Large intestine (tissue), 3 donors: ENCODE measurements at regions not wholly inside any gene's neighbourhood (a gene's known extent, or its start where the extent isn't known, plus 50 kb on each side); places are given as distances from the start of the nearest gene placed in this dataset.
A peak's percentile ranks its signal among the peaks of the same experiment; 100 is the strongest.

Experiments
- DNase-seq, 2 donors: peaks; one replicate each; pipeline versions ENCODE4 v3.0.0 to v3.0.0-alpha.2; 2013
- H3K27ac ChIP-seq: one replicate; pipeline ENCODE4 v1.5.1; 2013; ENCODE audit warnings: low read length
- H3K27me3 ChIP-seq: 2 replicates; pipeline ENCODE4 v1.6.1; 2013; ENCODE audit warnings: low read length; ENCODE audit not compliant: control insufficient read depth, insufficient read depth
- H3K36me3 ChIP-seq: 2 replicates; pipeline ENCODE4 v1.6.1; 2013; ENCODE audit warnings: low read length; ENCODE audit not compliant: control insufficient read depth, insufficient read depth
- H3K4me1 ChIP-seq: one replicate; pipeline ENCODE4 v1.6.1; 2013; ENCODE audit warnings: low read length; ENCODE audit not compliant: control insufficient read depth, insufficient read depth
- H3K4me3 ChIP-seq: one replicate; pipeline ENCODE4 v1.5.1; 2013; ENCODE audit warnings: low read length
- H3K9me3 ChIP-seq: one replicate; pipeline ENCODE4 v1.6.1; 2013; ENCODE audit warnings: mild to moderate bottlenecking, low read depth, low read length, moderate library complexity; ENCODE audit not compliant: control insufficient read depth
- WGBS: methylation state at CpG from one replicate; pipeline ENCODE4 v1.1.5; 2013; ENCODE audit warnings: low lambda C conversion rate; ENCODE audit not compliant: insufficient coverage; 5-methylcytosine and 5-hydroxymethylcytosine counted together

DNA sequence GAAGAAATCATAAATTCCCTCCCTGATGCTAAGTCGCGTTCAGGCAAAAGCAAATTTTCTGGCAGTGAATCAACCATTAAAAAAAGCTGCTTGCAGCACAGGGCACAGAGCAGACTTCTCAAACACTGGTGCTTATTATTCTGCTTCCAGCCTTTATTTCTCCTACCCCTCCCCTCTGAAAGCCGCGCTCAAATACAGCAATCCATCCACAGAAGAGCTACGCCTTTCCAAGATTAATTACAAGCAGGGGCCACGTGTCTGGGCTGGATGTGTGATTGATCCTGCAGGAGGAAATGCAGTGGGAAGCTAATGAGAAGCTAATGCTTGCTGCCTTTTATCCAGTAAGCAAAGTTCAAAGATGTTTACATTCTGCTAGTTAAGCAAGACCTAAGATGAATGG lies 134.9 kb upstream of the TOPAZ1 start:
- no peaks in the 10 kb centered on the region for H3K9me3 ChIP-seq
- DNase-seq = peak; percentile 61 to 80
- H3K4me1 ChIP-seq = peaks cover 11% of the 10 kb centered on the region
- no peak overlapping the region for H3K27ac ChIP-seq
- no peaks in the 10 kb centered on the region for H3K36me3 ChIP-seq
- 0% methylated on average over 1 of the region's 6 CpGs for WGBS
- H3K4me3 ChIP-seq = no peak overlapping the region
- H3K27me3 ChIP-seq = no peaks in the 10 kb centered on the region

GRCh38 chr3:44108481-44108880 lies 133.2 kb upstream of the TOPAZ1 start:
- DNase-seq = no peak
- no CpG with 5 or more reads among the region's 3 CpGs for WGBS
- Histone ChIP-seq H3K9me3 (no peaks in the 10 kb centered on the region), H3K4me3 (no peak overlapping the region), H3K27me3 (no peaks in the 10 kb centered on the region), H3K27ac (no peak overlapping the region), H3K4me1 (peaks cover 11% of the 10 kb centered on the region), H3K36me3 (no peaks in the 10 kb centered on the region)

GRCh38 chr3:44109771-44110361 lies 131.8 kb upstream of the TOPAZ1 start:
- peaks cover 7% of the 10 kb centered on the region for H3K4me1 ChIP-seq

DNA sequence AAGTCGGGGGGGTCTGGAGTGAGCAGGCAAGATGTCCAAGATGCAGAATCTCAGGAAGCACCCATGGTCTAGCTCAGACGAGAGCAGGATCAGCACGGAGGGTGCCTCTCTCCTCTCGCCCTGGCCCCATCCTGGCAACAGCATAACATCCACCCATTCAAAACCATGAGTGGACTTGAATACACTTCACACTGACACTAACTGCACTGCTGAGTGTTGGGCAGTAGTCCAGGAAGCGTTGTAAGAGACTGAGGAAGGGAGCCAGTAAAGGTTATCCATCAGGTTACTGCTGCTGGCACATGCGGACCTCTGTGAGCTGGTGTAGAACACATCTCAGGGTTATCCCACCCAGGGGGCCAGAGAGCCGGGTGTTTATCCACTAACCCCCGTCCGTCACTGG lies 131.0 kb upstream of the TOPAZ1 start:
- no peak overlapping the region for H3K27ac ChIP-seq
- H3K4me1 ChIP-seq = peaks cover 7% of the 10 kb centered on the region
- no CpG with 5 or more reads among the region's 9 CpGs for WGBS
- H3K9me3 ChIP-seq = peaks cover 2% of the 10 kb centered on the region
- DNase-seq = no peak
- H3K4me3 ChIP-seq = no peak overlapping the region
- H3K36me3 ChIP-seq = no peaks in the 10 kb centered on the region
- H3K27me3 ChIP-seq = no peaks in the 10 kb centered on the region

More at GRCh38 chr3:44109771-44110361, 131.8 kb upstream of the TOPAZ1 start:
- peaks cover 2% of the 10 kb centered on the region for H3K9me3 ChIP-seq
- H3K27ac ChIP-seq = no peak overlapping the region
- DNase-seq = no peak
- no peaks in the 10 kb centered on the region for H3K36me3 ChIP-seq
- no peak overlapping the region for H3K4me3 ChIP-seq
- no CpG with 5 or more reads among the region's 7 CpGs for WGBS
- no peaks in the 10 kb centered on the region for H3K27me3 ChIP-seq

DNA sequence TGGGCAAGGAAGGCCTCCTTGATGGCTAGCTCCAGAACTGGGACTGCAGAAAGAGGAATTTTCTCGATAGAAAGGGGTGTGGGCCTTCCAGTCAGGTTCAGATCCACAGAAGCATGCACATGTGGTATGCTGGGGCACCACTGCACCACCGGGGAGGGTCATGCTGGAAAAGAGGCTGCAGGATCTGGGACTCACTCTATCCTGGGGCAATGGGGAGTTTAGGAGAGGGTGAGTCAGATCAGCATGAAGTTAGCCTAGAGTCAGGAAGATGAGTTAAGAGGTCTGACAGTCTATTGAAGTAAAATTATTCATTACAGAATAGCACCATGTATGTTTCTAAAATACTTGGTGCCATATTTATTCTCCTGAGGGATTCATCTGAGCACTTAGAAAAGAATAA lies 130.2 kb upstream of the TOPAZ1 start:
- no peaks in the 10 kb centered on the region for H3K36me3 ChIP-seq
- peaks cover 2% of the 10 kb centered on the region for H3K9me3 ChIP-seq
- no peak overlapping the region for H3K4me3 ChIP-seq
- DNase-seq = no peak
- H3K4me1 ChIP-seq = peaks cover 7% of the 10 kb centered on the region
- no CpG with 5 or more reads among the region's 2 CpGs for WGBS
- H3K27me3 ChIP-seq = no peaks in the 10 kb centered on the region
- no peak overlapping the region for H3K27ac ChIP-seq

- Histone ChIP-seq H3K36me3 (no peaks in the 10 kb centered on the region), H3K27ac (no peak overlapping the region), H3K4me1 (no peaks in the 10 kb centered on the region), H3K4me3 (no peak overlapping the region), H3K9me3 (peaks cover 2% of the 10 kb centered on the region), H3K27me3 (no peaks in the 10 kb centered on the region)
- peak; percentile 12 to 33 for DNase-seq
- WGBS = no CpG with 5 or more reads among the region's 12 CpGs
Measured at GRCh38 chr3:44114142-44114541, 127.5 kb upstream of the TOPAZ1 start.

GRCh38 chr3:44117239-44117638 lies 124.4 kb upstream of the TOPAZ1 start:
- Histone ChIP-seq H3K4me3 (no peak overlapping the region), H3K9me3 (peaks cover 2% of the 10 kb centered on the region), H3K4me1 (no peaks in the 10 kb centered on the region), H3K27me3 (no peaks in the 10 kb centered on the region), H3K27ac (no peak overlapping the region), H3K36me3 (no peaks in the 10 kb centered on the region)
- no CpG with 5 or more reads among the region's 2 CpGs for WGBS
- DNase-seq = no peak

- WGBS = no CpG with 5 or more reads among the region's 5 CpGs
- DNase-seq = no peak
- H3K4me3 ChIP-seq = no peak overlapping the region
- H3K36me3 ChIP-seq = no peaks in the 10 kb centered on the region
- no peak overlapping the region for H3K27ac ChIP-seq
- H3K9me3 ChIP-seq = peaks cover 2% of the 10 kb centered on the region
- no peaks in the 10 kb centered on the region for H3K27me3 ChIP-seq
- H3K4me1 ChIP-seq = no peaks in the 10 kb centered on the region
Measured at GRCh38 chr3:44117736-44118135, 124.0 kb upstream of the TOPAZ1 start.

- Histone ChIP-seq H3K9me3 (no peaks in the 10 kb centered on the region), H3K27me3 (no peaks in the 10 kb centered on the region), H3K36me3 (no peaks in the 10 kb centered on the region), H3K27ac (no peak overlapping the region), H3K4me1 (no peaks in the 10 kb centered on the region), H3K4me3 (no peak overlapping the region)
- DNase-seq = no peak
- WGBS = no CpG with 5 or more reads among the region's 6 CpGs
Measured at GRCh38 chr3:44120721-44121582, 120.7 kb upstream of the TOPAZ1 start.

DNA sequence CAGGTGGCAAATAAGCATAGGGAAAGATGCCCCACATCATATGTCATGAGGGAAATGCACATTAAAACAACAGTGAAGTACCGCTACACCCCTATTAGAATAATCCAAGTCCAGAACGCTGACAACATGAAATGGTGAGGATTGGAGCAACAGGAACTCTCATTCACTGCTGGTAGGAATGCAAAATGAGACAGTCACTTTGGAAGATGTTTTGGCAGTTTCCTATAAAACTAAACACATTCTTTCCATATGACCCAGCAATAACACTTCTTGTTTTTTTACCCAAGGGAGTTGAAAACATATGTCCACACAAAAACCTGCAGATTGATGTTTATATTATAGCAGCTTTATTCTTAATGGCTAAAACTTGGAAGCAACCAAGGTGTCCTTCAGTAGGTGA lies 116.4 kb upstream of the TOPAZ1 start:
- Histone ChIP-seq H3K36me3 (no peaks in the 10 kb centered on the region), H3K4me3 (no peak overlapping the region), H3K9me3 (no peaks in the 10 kb centered on the region), H3K4me1 (no peaks in the 10 kb centered on the region), H3K27me3 (no peaks in the 10 kb centered on the region), H3K27ac (no peak overlapping the region)
- no peak for DNase-seq
- 100% methylated on average over 1 of the region's 2 CpGs for WGBS
